ENCODE measurements at regions not wholly inside any gene's neighbourhood (a gene's known extent, or its start where the extent isn't known, plus 50 kb on each side); places are given as distances from the start of the nearest gene placed in this dataset.

DNA sequence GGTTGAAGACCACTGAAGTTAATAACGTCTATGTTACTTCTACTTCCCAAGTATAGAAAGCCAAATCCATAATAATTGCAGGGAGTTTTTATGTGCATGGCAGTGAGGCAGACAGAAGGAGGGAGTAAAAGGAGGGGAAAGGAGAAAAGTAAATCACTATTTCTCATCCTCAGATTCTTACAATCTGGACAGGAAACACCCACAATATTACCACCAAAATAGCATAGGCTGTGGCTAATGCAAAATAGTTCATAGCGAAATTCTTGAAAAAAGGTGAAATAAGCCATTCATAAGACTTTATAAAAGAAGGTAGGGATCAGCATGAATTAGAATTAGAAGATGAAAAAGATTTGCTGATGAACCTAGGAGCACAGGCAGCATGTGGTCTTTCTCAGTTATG is 128.1 kb downstream of the KCNJ2 start:
- H2BK15ac ChIP-seq (ENCODE audit: low read length) = no peak overlapping the region
- no peak overlapping the region for H2BK120ac ChIP-seq (replicated peaks; ENCODE audit: low read depth, low read length)
- no peaks in the 10 kb centered on the region for H4K20me1 ChIP-seq (replicated peaks in 1 of 2; ENCODE audit: control insufficient read depth in 1 of 2, insufficient read depth in 2 of 2, low read length in 2 of 2)
- H3K9ac ChIP-seq (replicated peaks in 1 of 4; ENCODE audit: extremely low read depth in 1 of 4, low read depth in 3 of 4, low read length in 3 of 4) = no peak overlapping the region
- H3K27me3 ChIP-seq (replicated peaks in 1 of 4; ENCODE audit: control insufficient read depth in 3 of 4, extremely low read depth in 1 of 4, insufficient read depth in 3 of 4, low read length in 3 of 4) = no peaks in the 10 kb centered on the region
- no peaks in the 10 kb centered on the region for H3K79me2 ChIP-seq (ENCODE audit: control insufficient read depth in 1 of 2, insufficient read depth in 2 of 2, low read length in 2 of 2)
- TF ChIP-seq SIN3A (conservative IDR thresholded peaks at IDR 0.05 in 1 of 2, IDR thresholded peaks at IDR 0.05 in 1 of 2; ENCODE audit: low read depth in 1 of 2, low read length in 2 of 2) = no peak
- no peak for TF ChIP-seq NRF1 (IDR thresholded peaks at IDR 0.05; ENCODE audit: low read depth, low read length)
- TF ChIP-seq, protein P1, sequence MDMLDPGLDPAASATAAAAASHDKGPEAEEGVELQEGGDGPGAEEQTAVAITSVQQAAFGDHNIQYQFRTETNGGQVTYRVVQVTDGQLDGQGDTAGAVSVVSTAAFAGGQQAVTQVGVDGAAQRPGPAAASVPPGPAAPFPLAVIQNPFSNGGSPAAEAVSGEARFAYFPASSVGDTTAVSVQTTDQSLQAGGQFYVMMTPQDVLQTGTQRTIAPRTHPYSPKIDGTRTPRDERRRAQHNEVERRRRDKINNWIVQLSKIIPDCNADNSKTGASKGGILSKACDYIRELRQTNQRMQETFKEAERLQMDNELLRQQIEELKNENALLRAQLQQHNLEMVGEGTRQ (IDR thresholded peaks at IDR 0.05; ENCODE audit: low read length) = no peak
- TF ChIP-seq KDM1A (IDR thresholded peaks at IDR 0.05; ENCODE audit: borderline replicate concordance, low read length) = no peak
- no peak for TF ChIP-seq ASH2L (IDR thresholded peaks at IDR 0.05; ENCODE audit: low read length)
- no peak for TF ChIP-seq BACH1 (IDR thresholded peaks at IDR 0.05; ENCODE audit: low read length)
- TF ChIP-seq FOSL1 (IDR thresholded peaks at IDR 0.05; ENCODE audit: insufficient read depth, low read depth, low read length) = no peak
- no peak for TF ChIP-seq POLR2AphosphoS5 (IDR thresholded peaks at IDR 0.05; ENCODE audit: low read depth, low read length)
- TF ChIP-seq CHD2 (IDR thresholded peaks at IDR 0.05; ENCODE audit: low read length) = no peak
- TF ChIP-seq EZH2 (IDR thresholded peaks at IDR 0.05; ENCODE audit: low read depth, low read length, severe bottlenecking) = no peak
- TF ChIP-seq RBBP5 (IDR thresholded peaks at IDR 0.05; ENCODE audit: borderline replicate concordance, low read depth, low read length) = no peak
- TF ChIP-seq CEBPB (IDR thresholded peaks at IDR 0.05; ENCODE audit: low read depth, low read length) = no peak
- no peak for TF ChIP-seq GABPA (IDR thresholded peaks at IDR 0.05; ENCODE audit: borderline replicate concordance, insufficient read depth, low read length)
- no peak for TF ChIP-seq HDAC6 (IDR thresholded peaks at IDR 0.05; ENCODE audit: low read depth, low read length)
- no peak overlapping the region for H2AK5ac ChIP-seq (ENCODE audit: low read depth, low read length)
- no peak overlapping the region for H2BK5ac ChIP-seq (ENCODE audit: low read depth, low read length)
- no peak overlapping the region for H2BK20ac ChIP-seq (ENCODE audit: low read length)
- 0 out of 4 replicates have a peak, but pooled peaks cover 0 to 3% of the 10 kb centered on the region in 2 experiments for H3K9me3 ChIP-seq (ENCODE audit: insufficient read depth in 2 of 2, low read depth in 1 of 2, low read length in 1 of 2)
- H3K4me1 ChIP-seq (replicated peaks in 1 of 4; ENCODE audit: control insufficient read depth in 3 of 4, insufficient read depth in 4 of 4, low read length in 3 of 4) = no peaks in the 10 kb centered on the region
- DNase-seq (ENCODE audit: low read depth in 1 of 2, low spot score in 2 of 2) (no peak), FAIRE-seq (no peak)
- POLR2A ChIA-PET (ENCODE audit: partially characterized antibody) = no interaction called here
- H3K27ac ChIP-seq (ENCODE audit: low read depth, low read length) = no peak overlapping the region
- H3K36me3 ChIP-seq (ENCODE audit: control insufficient read depth in 2 of 4, insufficient read depth in 4 of 4, low read length in 3 of 4) = no peaks in the 10 kb centered on the region
- WGBS, 2 experiments (ENCODE audit: extremely low coverage in 1 of 2, insufficient coverage in 1 of 2, insufficient read length in 1 of 2, insufficient replicate concordance in 2 of 2, low coverage in 1 of 2, low lambda C conversion rate in 2 of 2, missing lambda C conversion rate in 1 of 2) = 86% methylated on average over 2 of the region's 2 CpGs; no CpG with 5 or more reads in 1 of the 2 experiments
- H3K56ac ChIP-seq (replicated peaks; ENCODE audit: insufficient read length, low read depth, low read length) = no peak overlapping the region
- CTCF ChIA-PET (ENCODE audit: partially characterized antibody) = no interaction called here
- no peaks in the 10 kb centered on the region for H3K23me2 ChIP-seq (ENCODE audit: low read depth, low read length)
- H3K4ac ChIP-seq (replicated peaks; ENCODE audit: insufficient read length, low read depth, low read length) = no peak overlapping the region
- no peak overlapping the region for H2BK12ac ChIP-seq (ENCODE audit: low read depth, low read length)
- H3K18ac ChIP-seq (ENCODE audit: extremely low read depth, low read length) = no peak overlapping the region
- no peak overlapping the region for H3K14ac ChIP-seq (ENCODE audit: insufficient read length)
- no peak overlapping the region for H4K5ac ChIP-seq (ENCODE audit: insufficient read length, low read depth, low read length)
- H3K4me2 ChIP-seq (ENCODE audit: insufficient read depth in 1 of 2, low read depth in 2 of 2, low read length in 2 of 2) = no peak overlapping the region
- no peak overlapping the region for H2AFZ ChIP-seq (ENCODE audit: low read length)
- no peaks in the 10 kb centered on the region for H3K79me1 ChIP-seq (ENCODE audit: low read depth, low read length)
- no peak overlapping the region for H3K4me3 ChIP-seq (ENCODE audit: extremely low read depth in 1 of 4, insufficient read depth in 2 of 4, low read depth in 3 of 4, low read length in 4 of 4)
- no peak overlapping the region for H3K23ac ChIP-seq (ENCODE audit: insufficient read length)
- H4K8ac ChIP-seq (ENCODE audit: extremely low read depth, insufficient read depth, low read length) = no peak overlapping the region
- no peak overlapping the region for H4K91ac ChIP-seq (replicated peaks; ENCODE audit: insufficient read length, low read length)
